H1 (cell line): ENCODE measurements at regions not wholly inside any gene's neighbourhood (a gene's known extent, or its start where the extent isn't known, plus 50 kb on each side); places are given as distances from the start of the nearest gene placed in this dataset.

Source experiments
- CTCF ChIA-PET: fragments of 300-600 bp; sonication (Branson Sonifier 250); formaldehyde crosslinking; loops from one replicate; lab custom pipeline; 2021; ENCODE audit not compliant: partially characterized antibody; lab: Charles Lee
- POLR2A ChIA-PET: fragments of 300-600 bp; sonication (Branson Sonifier 250); formaldehyde crosslinking; loops from one replicate; lab custom pipeline; 2021; ENCODE audit warnings: inconsistent platforms; ENCODE audit not compliant: partially characterized antibody; lab: Charles Lee
- DNase-seq, 2 experiments: peaks; one replicate each; pipeline versions ENCODE4 v3.0.0 to v3.0.0-alpha.2; 2010 to 2022; ENCODE audit warnings: low spot score in 2 of 2, low read depth in 1 of 2, mixed read lengths in 1 of 2
- FAIRE-seq: peaks from 2 replicates; lab custom pipeline; 2011; peaks lifted over from hg19 to GRCh38; lab: Jason Lieb, UNC
- H2AFZ ChIP-seq: 2 replicates; pipeline ENCODE4 v1.8.1; 2012; ENCODE audit warnings: low read length, inconsistent platforms
- H2AK5ac ChIP-seq: 2 replicates; pipeline ENCODE4 v1.6.1; 2013; ENCODE audit warnings: low read depth, low read length
- H2BK120ac ChIP-seq: replicated peaks from 2 replicates; pipeline ENCODE3; 2013; ENCODE audit warnings: low read depth, low read length, inconsistent platforms
- H2BK12ac ChIP-seq: 2 replicates; pipeline ENCODE4 v1.6.1; 2013; ENCODE audit warnings: low read depth, low read length
- H2BK15ac ChIP-seq: 2 replicates; pipeline ENCODE4 v1.6.1; 2013; ENCODE audit warnings: low read length
- H2BK20ac ChIP-seq: 2 replicates; pipeline ENCODE4 v1.6.1; 2013; ENCODE audit warnings: low read length
- H2BK5ac ChIP-seq: 2 replicates; pipeline ENCODE4 v1.6.1; 2013; ENCODE audit warnings: low read depth, low read length
- H3K14ac ChIP-seq: 2 replicates; pipeline ENCODE4 v1.6.1; 2013; ENCODE audit warnings: inconsistent platforms; ENCODE audit not compliant: insufficient read length
- H3K18ac ChIP-seq: 2 replicates; pipeline ENCODE4 v1.6.1; 2013; ENCODE audit warnings: low read length; ENCODE audit errors: extremely low read depth
- H3K23ac ChIP-seq: 2 replicates; pipeline ENCODE4 v1.6.1; 2013; ENCODE audit warnings: inconsistent platforms; ENCODE audit not compliant: insufficient read length
- H3K23me2 ChIP-seq: 2 replicates; pipeline ENCODE4 v1.6.1; 2013; ENCODE audit warnings: low read depth, low read length
- H3K27ac ChIP-seq: 2 replicates; pipeline ENCODE4 v1.6.1; 2011; ENCODE audit warnings: low read depth, low read length, inconsistent platforms
- H3K27me3 ChIP-seq, 4 experiments: replicated peaks in 1 of 4; 1 replicate in 1 of 4; 2 replicates in 3 of 4; pipeline versions ENCODE4 v1.6.1 to v1.8.1; 2011 to 2013; ENCODE audit warnings: low read length in 3 of 4, mild to moderate bottlenecking in 3 of 4, inconsistent platforms in 2 of 4, mixed read lengths in 2 of 4, moderate library complexity in 1 of 4; ENCODE audit not compliant: control insufficient read depth in 3 of 4, insufficient read depth in 3 of 4; ENCODE audit errors: extremely low read depth in 1 of 4
- H3K36me3 ChIP-seq, 4 experiments: 2 replicates each; pipeline versions ENCODE4 v1.6.1 to v1.8.1; 2011 to 2013; ENCODE audit warnings: mild to moderate bottlenecking in 4 of 4, low read length in 3 of 4, moderate library complexity in 2 of 4, control low read depth in 1 of 4, inconsistent platforms in 1 of 4; ENCODE audit not compliant: insufficient read depth in 4 of 4, control insufficient read depth in 2 of 4
- H3K4ac ChIP-seq: replicated peaks from 2 replicates; pipeline ENCODE3; 2013; ENCODE audit warnings: low read length, low read depth, mixed read lengths, inconsistent platforms; ENCODE audit not compliant: insufficient read length
- H3K4me1 ChIP-seq, 4 experiments: replicated peaks in 1 of 4; 1 replicate in 1 of 4; 2 replicates in 3 of 4; pipeline versions ENCODE4 v1.6.1 to v1.8.1; 2011 to 2013; ENCODE audit warnings: low read length in 3 of 4, inconsistent platforms in 2 of 4, mixed read lengths in 1 of 4; ENCODE audit not compliant: insufficient read depth in 4 of 4, control insufficient read depth in 3 of 4
- H3K4me2 ChIP-seq, 2 experiments: 2 replicates each; pipeline versions ENCODE4 v1.6.1 to v1.8.1; 2011 to 2013; ENCODE audit warnings: low read depth in 2 of 2, low read length in 2 of 2, control low read depth in 1 of 2, inconsistent platforms in 1 of 2, mild to moderate bottlenecking in 1 of 2; ENCODE audit not compliant: insufficient read depth in 1 of 2
- H3K4me3 ChIP-seq, 4 experiments: fragments of 200-600, 300-600 bp in 1 of 4; sonication (generic), shearing (Covaris generic), sonication (Bioruptor Twin) in 1 of 4; 2 replicates each; pipeline versions ENCODE4 v1.5.1 to v1.8.1; 2011 to 2016; ENCODE audit warnings: low read length in 4 of 4, low read depth in 3 of 4, control low read depth in 2 of 4, inconsistent platforms in 2 of 4, mild to moderate bottlenecking in 2 of 4, mixed read lengths in 1 of 4, moderate library complexity in 1 of 4; ENCODE audit not compliant: insufficient read depth in 2 of 4; ENCODE audit errors: extremely low read depth in 1 of 4
- H3K56ac ChIP-seq: replicated peaks from 2 replicates; pipeline ENCODE3; 2013; ENCODE audit warnings: low read depth, mild to moderate bottlenecking, mixed read lengths, low read length, inconsistent platforms; ENCODE audit not compliant: insufficient read length
- H3K79me1 ChIP-seq: 2 replicates; pipeline ENCODE4 v1.6.1; 2013; ENCODE audit warnings: low read depth, low read length, control low read depth
- H3K79me2 ChIP-seq, 2 experiments: 2 replicates each; pipeline versions ENCODE4 v1.6.1 to v1.8.1; 2012 to 2013; ENCODE audit warnings: low read length in 2 of 2, mild to moderate bottlenecking in 2 of 2, inconsistent platforms in 1 of 2; ENCODE audit not compliant: insufficient read depth in 2 of 2, control insufficient read depth in 1 of 2
- H3K9ac ChIP-seq, 4 experiments: replicated peaks in 1 of 4; 1 replicate in 1 of 4; 2 replicates in 3 of 4; pipeline versions ENCODE4 v1.6.1 to v1.8.1; 2011 to 2013; ENCODE audit warnings: low read depth in 3 of 4, low read length in 3 of 4, control low read depth in 2 of 4, mild to moderate bottlenecking in 2 of 4, moderate library complexity in 2 of 4, inconsistent platforms in 1 of 4; ENCODE audit errors: extremely low read depth in 1 of 4
- H3K9me3 ChIP-seq, 2 experiments: 2 replicates each; pipeline versions ENCODE4 v1.6.1 to v1.8.1; 2012 to 2013; ENCODE audit warnings: mild to moderate bottlenecking in 2 of 2, moderate library complexity in 2 of 2, control low read depth in 1 of 2, inconsistent platforms in 1 of 2, low read depth in 1 of 2, low read length in 1 of 2, mixed read lengths in 1 of 2; ENCODE audit not compliant: insufficient read depth in 2 of 2
- H4K20me1 ChIP-seq, 2 experiments: replicated peaks in 1 of 2; 2 replicates each; pipeline versions ENCODE3 to v1.8.1; 2011 to 2013; ENCODE audit warnings: inconsistent platforms in 2 of 2, low read length in 2 of 2, mild to moderate bottlenecking in 1 of 2; ENCODE audit not compliant: insufficient read depth in 2 of 2, control insufficient read depth in 1 of 2
- H4K5ac ChIP-seq: 2 replicates; pipeline ENCODE4 v1.6.1; 2013; ENCODE audit warnings: low read length, low read depth, mixed read lengths, inconsistent platforms; ENCODE audit not compliant: insufficient read length
- H4K8ac ChIP-seq: 2 replicates; pipeline ENCODE4 v1.8.0; 2013; ENCODE audit warnings: mild to moderate bottlenecking, moderate library complexity, low read length, inconsistent platforms; ENCODE audit not compliant: insufficient read depth; ENCODE audit errors: extremely low read depth
- H4K91ac ChIP-seq: replicated peaks from 2 replicates; pipeline ENCODE3; 2013; ENCODE audit warnings: low read length, mixed read lengths, inconsistent platforms; ENCODE audit not compliant: insufficient read length
- BCL11A ChIP-seq, 2 experiments: IDR thresholded peaks; one replicate each; pipeline ENCODE4 v1.6.1; 2011; ENCODE audit warnings: low read depth in 2 of 2, low read length in 2 of 2, mild to moderate bottlenecking in 2 of 2
- CHD2 ChIP-seq: IDR thresholded peaks from 2 replicates; pipeline ENCODE4 v1.6.1; 2012; ENCODE audit warnings: low read length, improper control_type of control experiment
- SAP30 ChIP-seq: fragments of 300-600 bp; sonication (generic); IDR thresholded peaks from 2 replicates; pipeline ENCODE4 v1.7.1; 2012; ENCODE audit warnings: low read length, moderate library complexity, mild to moderate bottlenecking, inconsistent platforms; ENCODE audit not compliant: insufficient read depth, insufficient replicate concordance
- SP4 ChIP-seq: IDR thresholded peaks from 2 replicates; pipeline ENCODE4 v1.6.1; 2012; ENCODE audit warnings: low read length, inconsistent platforms
- TAF1 ChIP-seq: IDR thresholded peaks from 2 replicates; pipeline ENCODE4 v1.6.1; 2011; ENCODE audit warnings: mild to moderate bottlenecking, low read depth, low read length
- WGBS, 2 experiments: shearing (Covaris generic) in 1 of 2; methylation state at CpG; one replicate each; pipeline versions ENCODE4 v1.1.6 to v1.1.7; 2013 to 2015; ENCODE audit warnings: low lambda C conversion rate in 2 of 2, mixed read lengths in 2 of 2, inconsistent platforms in 1 of 2, low coverage in 1 of 2, missing lambda C conversion rate in 1 of 2; ENCODE audit not compliant: insufficient replicate concordance in 2 of 2, insufficient coverage in 1 of 2, insufficient read length in 1 of 2; ENCODE audit errors: extremely low coverage in 1 of 2, missing lambda C conversion rate in 1 of 2; 5-methylcytosine and 5-hydroxymethylcytosine counted together

DNA sequence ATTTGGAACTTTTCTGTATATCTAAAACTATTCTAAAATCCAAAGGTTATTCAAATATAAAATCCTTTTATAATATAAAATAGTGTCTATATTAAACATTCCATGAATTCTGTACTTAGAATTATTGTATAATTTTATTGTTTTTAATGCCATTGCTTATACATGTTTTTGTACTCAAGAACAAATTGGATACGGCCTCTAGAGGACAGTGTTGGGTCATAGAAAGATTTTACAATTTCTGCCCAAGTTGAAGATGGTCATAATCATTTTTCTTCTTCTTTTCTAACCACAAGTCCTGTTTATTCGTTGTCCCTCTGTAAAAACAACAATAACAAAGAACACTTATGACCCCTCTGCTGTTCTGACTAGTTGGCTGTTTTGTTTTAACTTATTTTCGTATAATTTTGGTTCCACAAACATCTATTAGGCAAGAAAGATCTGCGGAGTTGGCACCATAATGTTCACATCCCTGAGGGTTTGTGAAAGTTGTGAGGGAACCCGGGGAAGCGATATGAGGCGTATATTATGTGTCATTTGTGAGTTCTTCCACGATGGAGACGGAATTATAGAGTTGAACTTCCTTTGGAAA is 75.7 kb upstream of the KIF26B start:
- Histone ChIP-seq H3K23ac (no peak overlapping the region), H2AK5ac (no peak overlapping the region), H2AFZ (no peak overlapping the region), H3K36me3 (peaks cover 0 to 9% (median 1%) of the 10 kb centered on the region in 4 experiments; a peak in 3 of 8 replicates), H3K4me1 (no peaks in the 10 kb centered on the region), H3K18ac (no peak overlapping the region), H3K14ac (no peak overlapping the region), H3K9ac (no peak overlapping the region), H2BK20ac (no peak overlapping the region), H2BK5ac (no peak overlapping the region), H4K91ac (no peak overlapping the region), H3K4me3 (no peak overlapping the region), H3K9me3 (peaks cover 5% of the 10 kb centered on the region in 2 experiments; a peak in 2 of 4 replicates), H3K27ac (no peak overlapping the region), H3K4me2 (no peak overlapping the region), H3K27me3 (no peaks in the 10 kb centered on the region), H2BK12ac (no peak overlapping the region), H3K4ac (no peak overlapping the region), H4K8ac (no peak overlapping the region), H3K23me2 (no peaks in the 10 kb centered on the region), H4K5ac (no peak overlapping the region), H2BK15ac (no peak overlapping the region), H2BK120ac (no peak overlapping the region), H4K20me1 (no peaks in the 10 kb centered on the region), H3K56ac (no peak overlapping the region), H3K79me1 (no peaks in the 10 kb centered on the region), H3K79me2 (no peaks in the 10 kb centered on the region)
- WGBS, 2 experiments, result 80% methylated on average over 9 of the region's 9 CpGs; no CpG with 5 or more reads in 1 of the 2 experiments
- DNase-seq, result no peak
- no peak for FAIRE-seq
- ChIA-PET CTCF (interaction anchor here (0.9 to 1.6 kb wide), 7 partner anchors 15 to 201 kb away, joined by 3 to 5 read pairs (median 3); no protein-coding TSS in a partner anchor), POLR2A (no interaction called here)
- TF ChIP-seq TAF1 (no peak), SAP30 (no peak), SP4 (no peak), BCL11A (IDR thresholded peaks at IDR 0.05; ENCODE audit: low read depth in 2 of 2, low read length in 2 of 2) (no peak), CHD2 (no peak)
